Esophagus muscularis mucosa (tissue), 3 donors: ENCODE measurements at regions not wholly inside any gene's neighbourhood (a gene's known extent, or its start where the extent isn't known, plus 50 kb on each side); places are given as distances from the start of the nearest gene placed in this dataset.

Source experiments
- POLR2A ChIP-seq: fragments of 450-650 bp; IDR thresholded peaks from one replicate; pipeline ENCODE4 v1.6.1; 2017; ENCODE audit warnings: antibody characterized with exemption, moderate library complexity, mild to moderate bottlenecking, low read depth
- TF ChIP-seq, protein P1 (sequence below), 3 experiments: fragments of 200-600 bp in 2 of 3; fragments of 450-650 bp in 1 of 3; sonication (generic) in 2 of 3; IDR thresholded peaks; one replicate each; pipeline ENCODE4 v1.5.1; 2017 to 2019; ENCODE audit warnings: antibody characterized with exemption in 3 of 3, mild to moderate bottlenecking in 2 of 3, moderate library complexity in 1 of 3

GRCh38 chr2:52345082-52345481 is 1313.2 kb upstream of the NRXN1 start:
- TF ChIP-seq, protein P1, sequence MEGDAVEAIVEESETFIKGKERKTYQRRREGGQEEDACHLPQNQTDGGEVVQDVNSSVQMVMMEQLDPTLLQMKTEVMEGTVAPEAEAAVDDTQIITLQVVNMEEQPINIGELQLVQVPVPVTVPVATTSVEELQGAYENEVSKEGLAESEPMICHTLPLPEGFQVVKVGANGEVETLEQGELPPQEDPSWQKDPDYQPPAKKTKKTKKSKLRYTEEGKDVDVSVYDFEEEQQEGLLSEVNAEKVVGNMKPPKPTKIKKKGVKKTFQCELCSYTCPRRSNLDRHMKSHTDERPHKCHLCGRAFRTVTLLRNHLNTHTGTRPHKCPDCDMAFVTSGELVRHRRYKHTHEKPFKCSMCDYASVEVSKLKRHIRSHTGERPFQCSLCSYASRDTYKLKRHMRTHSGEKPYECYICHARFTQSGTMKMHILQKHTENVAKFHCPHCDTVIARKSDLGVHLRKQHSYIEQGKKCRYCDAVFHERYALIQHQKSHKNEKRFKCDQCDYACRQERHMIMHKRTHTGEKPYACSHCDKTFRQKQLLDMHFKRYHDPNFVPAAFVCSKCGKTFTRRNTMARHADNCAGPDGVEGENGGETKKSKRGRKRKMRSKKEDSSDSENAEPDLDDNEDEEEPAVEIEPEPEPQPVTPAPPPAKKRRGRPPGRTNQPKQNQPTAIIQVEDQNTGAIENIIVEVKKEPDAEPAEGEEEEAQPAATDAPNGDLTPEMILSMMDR (IDR thresholded peaks at IDR 0.05), result no peak
- TF ChIP-seq POLR2A, result no peak
